ENCODE measurements at regions not wholly inside any gene's neighbourhood (a gene's known extent, or its start where the extent isn't known, plus 50 kb on each side); places are given as distances from the start of the nearest gene placed in this dataset.
"Not testable (repeated sequence)": the region's sequence is repeated elsewhere in the genome, so short reads cannot be mapped to it uniquely, and the experiment has no call there.

GRCh38 chr9:78713614-78714405, 416.9 kb downstream of the PSAT1 start:
- peak; percentile 88 to 89 for DNase-seq (ENCODE audit: low read depth in 2 of 2)

GRCh38 chr9:78714576-78714975, 417.7 kb downstream of the PSAT1 start:
- peak; percentile 43 to 48 for DNase-seq (ENCODE audit: low read depth in 2 of 2)

- DNase-seq (ENCODE audit: low read depth in 2 of 2): not testable (repeated sequence)
Measured at GRCh38 chr9:78719029-78719428, 422.1 kb downstream of the PSAT1 start.

- no peak for DNase-seq (ENCODE audit: low read depth in 2 of 2)
Measured at GRCh38 chr9:78724896-78725295, 428.0 kb downstream of the PSAT1 start.

- no peak for DNase-seq (ENCODE audit: low read depth in 2 of 2)
Measured at GRCh38 chr9:78725503-78725902, 428.6 kb downstream of the PSAT1 start.

GRCh38 chr9:78745331-78745730, 448.4 kb downstream of the PSAT1 start:
- DNase-seq (ENCODE audit: low read depth in 2 of 2): no peak

- no peak for DNase-seq (ENCODE audit: low read depth in 2 of 2)
Measured at GRCh38 chr9:78746010-78746409, 449.1 kb downstream of the PSAT1 start.

- no peak for DNase-seq (ENCODE audit: low read depth in 2 of 2)
Measured at GRCh38 chr9:78753039-78753438, 456.1 kb downstream of the PSAT1 start.

GRCh38 chr9:78756813-78757510, 460.0 kb downstream of the PSAT1 start:
- no peak for DNase-seq (ENCODE audit: low read depth in 2 of 2)

- DNase-seq (ENCODE audit: low read depth in 2 of 2): no peak
Measured at GRCh38 chr9:78763424-78763823, 466.5 kb downstream of the PSAT1 start.

GRCh38 chr9:78765861-78766260, 468.9 kb downstream of the PSAT1 start:
- DNase-seq (ENCODE audit: low read depth in 2 of 2): no peak

GRCh38 chr9:78767490-78767889, 470.6 kb downstream of the PSAT1 start:
- no peak for DNase-seq (ENCODE audit: low read depth in 2 of 2)

GRCh38 chr9:78769690-78770089, 472.8 kb downstream of the PSAT1 start:
- DNase-seq (ENCODE audit: low read depth in 2 of 2): no peak

GRCh38 chr9:78775211-78775610, 478.3 kb downstream of the PSAT1 start:
- no peak for DNase-seq (ENCODE audit: low read depth in 2 of 2)

GRCh38 chr9:78775696-78776295, 478.9 kb downstream of the PSAT1 start:
- DNase-seq (ENCODE audit: low read depth in 2 of 2): peak in 1 of 2 experiments; percentile 9

- no peak for DNase-seq (ENCODE audit: low read depth in 2 of 2)
Measured at GRCh38 chr9:78777747-78778146, 480.8 kb downstream of the PSAT1 start.

GRCh38 chr9:78778318-78778717, 481.4 kb downstream of the PSAT1 start:
- DNase-seq (ENCODE audit: low read depth in 2 of 2): no peak

- DNase-seq (ENCODE audit: low read depth in 2 of 2): peak in 1 of 2 experiments; percentile 13
Measured at GRCh38 chr9:78778861-78779374, 482.0 kb downstream of the PSAT1 start.

- DNase-seq (ENCODE audit: low read depth in 2 of 2): no peak
Measured at GRCh38 chr9:78781681-78782080, 484.8 kb downstream of the PSAT1 start.

GRCh38 chr9:78782234-78782633, 485.3 kb downstream of the PSAT1 start:
- no peak for DNase-seq (ENCODE audit: low read depth in 2 of 2)

GRCh38 chr9:78782858-78783257, 485.9 kb downstream of the PSAT1 start:
- DNase-seq (ENCODE audit: low read depth in 2 of 2): no peak

GRCh38 chr9:78783743-78784142, 486.8 kb downstream of the PSAT1 start:
- no peak for DNase-seq (ENCODE audit: low read depth in 2 of 2)

GRCh38 chr9:78786794-78787193, 489.9 kb downstream of the PSAT1 start:
- DNase-seq (ENCODE audit: low read depth in 2 of 2): no peak

Measured in fibroblast of skin of left quadriceps (primary cell).